DMS53 treated with DMSO at 0.1 percent for 48 hours (cell line): ENCODE measurements at regions not wholly inside any gene's neighbourhood (a gene's known extent, or its start where the extent isn't known, plus 50 kb on each side); places are given as distances from the start of the nearest gene placed in this dataset.

Experiments
- DNase-seq: peaks from one replicate; lab custom pipeline; 2025; ENCODE audit not compliant: unreplicated experiment; lab: John Stamatoyannopoulos, UW

DNA sequence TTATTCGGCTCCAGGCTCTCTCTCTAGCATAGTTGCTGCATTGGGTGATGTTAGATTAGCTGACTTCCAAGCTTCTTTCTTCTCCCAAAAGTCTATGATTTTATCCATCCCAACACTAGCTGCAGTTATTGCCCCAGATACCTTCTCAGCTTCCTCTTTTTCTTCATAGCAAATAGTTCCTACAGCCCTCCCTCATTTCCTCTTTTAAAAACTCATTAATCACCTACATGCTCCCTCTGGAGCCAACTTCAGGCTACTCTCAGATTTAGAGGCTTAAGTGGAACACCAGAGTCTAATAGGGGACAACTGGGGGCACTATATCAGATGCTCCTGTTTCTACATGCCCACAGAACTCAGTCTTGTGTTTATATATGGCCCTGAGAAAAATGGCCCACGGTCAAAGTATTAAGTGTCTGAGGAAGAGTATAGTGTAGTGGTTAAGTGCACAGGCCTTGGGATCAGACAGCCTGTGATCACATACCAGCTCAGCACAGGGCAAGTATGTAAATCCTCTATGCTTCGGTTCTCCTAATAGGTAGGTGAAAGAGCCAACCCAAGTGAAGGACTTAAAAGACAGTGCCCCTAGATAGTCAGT lies 241.9 kb upstream of the SLC14A2 start:
- DNase-seq: no peak

DNA sequence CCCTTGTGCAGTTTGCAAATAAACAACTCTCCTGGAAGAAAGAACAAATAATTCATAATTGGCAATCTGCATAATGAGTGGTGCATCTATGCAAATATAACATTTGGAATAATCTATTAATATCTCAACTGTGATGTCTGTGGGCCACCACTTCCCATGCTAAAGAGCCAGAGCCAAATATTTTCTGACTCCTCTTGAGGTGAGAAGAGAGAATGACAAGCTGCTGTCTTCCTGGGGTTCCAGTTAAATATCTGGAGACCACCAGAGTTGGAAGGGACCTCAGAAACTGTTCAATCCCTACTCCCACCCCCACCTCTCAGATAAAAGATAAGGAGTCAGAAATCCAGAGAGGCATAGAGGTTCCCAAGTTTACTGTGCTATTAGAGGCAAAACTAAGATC lies 241.0 kb upstream of the SLC14A2 start:
- DNase-seq: no peak

DNA sequence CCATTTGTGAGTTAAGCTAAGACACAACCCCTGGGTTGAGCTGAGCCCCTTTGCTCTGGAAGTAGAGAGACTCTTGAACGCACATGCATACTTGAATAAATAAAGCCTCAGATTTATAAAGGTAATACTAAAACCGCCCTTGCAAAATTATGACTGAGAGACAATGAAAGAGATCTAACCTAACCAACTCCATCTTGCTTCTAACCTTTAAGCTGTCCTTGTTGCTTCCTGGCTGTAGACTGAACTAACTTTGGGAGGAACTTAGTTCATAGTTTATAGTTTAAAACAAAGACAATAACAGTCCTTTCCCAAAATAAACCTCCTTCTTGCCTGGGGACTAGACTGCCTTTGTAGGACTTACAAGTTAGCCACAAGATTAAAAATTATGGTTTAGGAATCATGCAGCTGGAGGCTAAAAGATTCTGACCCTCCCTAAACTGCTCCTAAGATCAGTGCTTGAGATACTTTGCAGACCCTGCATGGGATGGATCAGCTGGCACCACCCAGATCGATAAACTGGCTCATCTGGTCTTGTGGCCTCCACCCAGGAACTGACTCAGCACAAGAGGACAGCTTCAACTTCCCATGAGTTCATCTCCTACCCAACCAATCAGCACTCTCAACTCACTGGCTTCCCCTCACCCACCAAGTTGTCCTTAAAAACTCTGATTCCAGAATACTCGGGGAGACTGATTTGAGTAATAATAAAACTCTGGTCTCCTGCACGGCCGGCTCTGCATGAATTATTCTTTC lies 240.2 kb upstream of the SLC14A2 start:
- DNase-seq: no peak

DNA sequence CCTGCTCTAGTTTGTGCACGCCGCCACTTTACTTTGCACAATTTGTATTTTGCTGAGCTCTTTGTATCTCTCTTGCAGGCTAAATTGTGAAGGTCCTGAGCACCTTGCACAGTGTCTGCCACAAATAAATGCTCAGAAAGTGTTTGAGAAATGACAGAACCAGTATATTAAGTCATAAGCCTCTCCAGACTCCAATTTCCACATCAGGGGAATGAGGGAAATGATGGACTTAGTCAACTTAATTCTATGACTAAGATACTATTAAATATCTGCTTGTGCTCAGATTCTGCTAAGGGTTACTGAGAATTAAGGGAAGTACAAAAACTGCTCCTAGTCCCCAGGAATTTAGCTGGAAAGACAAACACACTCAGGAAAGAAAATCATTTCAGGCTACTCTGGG lies 239.1 kb upstream of the SLC14A2 start:
- DNase-seq: no peak

DNA sequence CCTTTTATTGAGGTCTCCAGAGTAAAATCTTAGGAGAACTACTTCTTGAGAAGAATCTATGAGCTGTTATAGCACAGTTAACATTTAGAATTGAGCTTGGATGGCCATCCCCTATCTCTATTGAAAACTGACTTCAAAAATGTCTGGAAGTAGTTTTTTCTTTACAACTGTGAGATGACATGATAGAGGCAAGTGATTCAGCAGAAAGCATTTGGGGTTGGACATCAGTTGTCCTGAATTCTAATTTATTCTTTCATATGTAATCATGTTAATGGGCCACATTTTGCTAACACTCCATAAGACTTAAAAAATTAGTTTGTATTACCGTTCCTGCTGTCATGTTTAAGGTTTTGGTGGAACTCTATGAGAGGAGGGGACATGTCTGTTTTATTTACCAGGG lies 237.0 kb upstream of the SLC14A2 start:
- no peak for DNase-seq

DNA sequence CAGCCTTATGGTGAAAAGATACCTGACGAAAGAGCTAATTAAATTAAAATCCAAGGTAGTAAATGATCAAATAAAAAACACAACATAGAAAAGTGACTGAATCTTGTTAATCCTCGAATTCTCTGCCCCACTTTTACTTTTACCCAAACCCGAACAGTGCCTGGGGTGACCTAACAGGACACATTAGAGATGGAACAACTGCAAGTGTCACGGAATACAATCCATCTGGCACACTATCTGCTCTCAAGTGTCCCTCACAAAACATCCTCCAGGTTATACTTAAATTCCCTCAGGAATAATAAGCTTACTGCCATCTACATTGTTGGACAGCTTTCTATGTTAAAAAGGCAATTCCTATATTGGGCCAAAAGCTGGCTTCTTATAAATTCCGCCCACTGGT lies 236.3 kb upstream of the SLC14A2 start:
- DNase-seq: no peak

DNA sequence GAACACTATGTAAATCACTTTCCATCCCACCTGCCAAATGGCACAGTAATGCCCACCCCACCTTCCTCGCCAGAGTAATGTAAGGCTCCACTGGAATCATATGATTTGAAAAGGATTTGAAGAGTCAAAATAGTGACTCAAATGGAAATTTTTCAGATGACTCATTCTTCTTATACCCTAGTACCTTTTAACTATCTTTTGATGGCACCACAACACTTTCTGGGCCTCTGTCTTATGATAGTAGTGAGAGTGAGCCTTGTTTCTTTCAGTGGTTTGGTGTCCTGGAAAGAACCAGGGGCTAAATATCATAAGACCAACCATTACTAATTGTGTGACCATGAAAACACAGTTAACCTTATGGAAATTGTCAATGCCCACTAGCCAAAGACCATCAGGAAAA lies 235.4 kb upstream of the SLC14A2 start:
- DNase-seq: no peak

DNA sequence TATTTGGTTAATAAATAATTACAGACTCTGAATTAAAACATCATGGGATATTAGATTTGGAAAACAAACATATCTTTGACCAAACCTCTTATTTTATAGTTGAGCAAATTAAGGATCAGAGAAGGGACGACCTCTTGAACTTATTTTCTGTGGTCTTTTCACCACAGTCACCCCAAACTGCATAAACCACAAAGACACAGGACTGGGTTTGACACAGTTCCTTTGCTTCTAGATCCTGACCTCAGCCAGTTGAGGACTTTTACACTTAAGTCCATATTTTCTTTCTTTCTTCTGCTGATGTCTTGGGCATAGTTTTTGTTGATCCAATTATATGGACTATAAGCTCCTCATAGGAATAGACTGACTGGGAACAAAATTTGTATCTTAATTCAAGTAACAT lies 234.0 kb upstream of the SLC14A2 start:
- no peak for DNase-seq

DNA sequence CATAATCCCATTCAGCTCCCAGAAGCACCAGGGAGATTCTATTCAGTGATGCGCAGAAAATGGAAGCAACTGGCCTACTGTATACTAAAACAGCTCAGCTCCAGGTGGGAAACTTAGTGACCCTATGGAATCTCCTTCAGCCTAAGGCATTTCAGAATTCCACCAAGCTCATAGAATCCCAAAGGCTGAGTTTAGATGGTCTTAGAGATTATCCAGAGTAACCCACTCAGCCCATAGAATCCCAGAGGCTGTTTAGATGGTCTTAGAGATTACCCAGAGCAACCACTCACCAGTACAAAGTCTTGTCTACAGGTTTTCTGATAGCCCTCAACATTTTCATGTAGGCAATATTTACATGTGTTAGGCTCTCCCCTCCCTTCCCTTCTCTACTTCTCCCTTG lies 232.0 kb upstream of the SLC14A2 start:
- DNase-seq: no peak

DNA sequence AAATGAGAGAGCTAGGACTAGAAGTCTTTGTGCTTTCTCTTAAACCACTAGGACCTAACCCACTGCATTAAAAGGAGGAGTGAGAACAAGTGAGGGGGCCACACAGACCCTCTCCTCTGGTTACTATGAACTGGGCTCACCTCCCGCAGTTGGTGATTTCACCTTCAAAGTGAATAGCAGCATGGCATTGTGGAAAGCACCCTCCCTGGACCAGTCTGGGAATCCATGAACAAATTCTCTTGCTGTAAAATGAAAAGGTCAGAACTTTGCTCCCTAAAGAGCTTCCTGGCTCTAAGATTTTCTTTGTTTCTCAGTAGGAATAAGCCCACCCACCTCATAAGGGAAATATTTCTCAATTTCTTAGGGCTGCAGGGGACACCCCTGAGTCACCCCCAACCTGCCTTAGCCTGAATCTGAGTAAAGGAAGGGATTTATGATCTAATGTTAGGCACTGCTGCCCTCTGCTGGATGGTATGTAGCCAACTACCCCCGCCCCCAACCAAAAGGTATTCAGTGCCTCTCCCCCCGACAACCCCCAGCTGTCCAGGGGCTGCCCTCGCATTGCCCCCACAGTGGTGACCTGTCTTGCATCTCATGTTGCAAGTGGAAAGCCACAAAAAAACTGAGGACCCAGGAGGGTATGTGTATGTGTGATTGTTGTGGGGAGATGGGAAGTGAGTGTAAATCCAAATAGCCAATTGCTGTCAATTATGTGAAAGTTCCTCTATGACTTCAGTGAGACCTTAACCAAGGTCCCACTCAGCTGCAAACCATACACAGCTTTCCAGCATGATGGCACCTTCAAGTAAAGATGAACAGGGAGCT lies 230.9 kb upstream of the SLC14A2 start:
- peak; percentile 43 for DNase-seq

DNA sequence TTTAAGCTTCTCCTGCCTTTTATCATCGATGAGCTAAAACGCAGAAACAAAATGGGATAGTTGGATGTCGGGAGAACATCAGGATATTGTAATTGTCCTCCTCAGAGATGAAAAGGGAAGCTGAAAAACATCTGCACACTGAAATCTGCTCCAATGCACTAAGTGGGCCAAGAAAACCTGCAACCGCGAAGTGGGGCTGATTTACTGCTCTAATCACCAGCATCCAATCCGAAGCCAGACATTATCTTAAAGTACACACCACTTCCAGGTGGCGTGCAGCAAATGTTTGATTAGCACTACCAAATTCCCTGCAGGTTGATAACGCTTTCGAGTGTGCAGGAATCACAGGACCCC lies 230.3 kb upstream of the SLC14A2 start:
- DNase-seq: no peak

DNA sequence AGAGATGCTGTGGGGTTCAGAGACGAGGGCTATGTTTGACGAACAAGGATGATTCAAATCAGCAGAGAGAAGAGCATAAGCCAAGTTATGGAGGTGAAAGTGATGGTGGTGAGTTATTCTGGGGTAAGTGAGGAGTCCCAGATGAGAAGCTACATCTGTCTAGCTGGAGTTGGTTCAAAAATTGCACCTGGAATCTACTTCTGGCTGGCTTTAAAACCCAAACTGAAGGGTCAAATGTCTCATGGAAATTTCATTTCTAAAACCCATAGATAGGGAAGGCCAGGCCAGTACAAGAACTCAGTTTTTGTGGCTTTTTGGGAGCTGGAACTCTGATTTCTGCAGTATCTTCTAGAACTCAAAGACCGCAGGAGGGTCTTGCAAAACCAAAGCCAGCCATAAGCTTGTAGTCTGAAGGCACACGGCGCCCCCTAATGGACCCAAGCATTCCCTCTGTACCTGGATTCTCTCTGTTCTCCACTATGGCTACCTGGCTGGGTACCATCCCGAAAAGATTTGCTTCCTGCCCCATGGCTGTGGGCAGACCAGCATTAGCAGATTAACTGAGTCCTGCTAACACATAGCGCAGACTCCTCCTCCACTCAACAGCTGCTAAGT lies 229.1 kb upstream of the SLC14A2 start:
- peak; percentile 55 for DNase-seq

DNA sequence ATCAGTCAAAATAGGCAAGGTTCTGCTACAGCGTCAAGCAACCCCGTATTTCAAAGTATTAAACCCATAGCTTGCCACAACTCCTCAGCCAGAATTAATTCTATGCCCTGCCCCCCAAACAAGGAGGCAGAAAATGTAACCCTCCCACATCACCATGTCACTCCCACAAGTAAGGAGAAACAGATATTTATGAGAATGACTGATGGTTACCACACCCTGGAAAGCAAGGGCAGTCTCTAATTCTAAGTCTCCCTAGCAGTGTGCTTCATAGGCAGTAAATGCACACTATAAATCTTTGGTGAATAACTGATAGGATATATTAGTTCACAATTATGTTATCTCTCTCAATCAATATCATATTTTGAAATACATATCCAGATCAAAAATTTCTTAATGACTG lies 228.0 kb upstream of the SLC14A2 start:
- DNase-seq: no peak

DNA sequence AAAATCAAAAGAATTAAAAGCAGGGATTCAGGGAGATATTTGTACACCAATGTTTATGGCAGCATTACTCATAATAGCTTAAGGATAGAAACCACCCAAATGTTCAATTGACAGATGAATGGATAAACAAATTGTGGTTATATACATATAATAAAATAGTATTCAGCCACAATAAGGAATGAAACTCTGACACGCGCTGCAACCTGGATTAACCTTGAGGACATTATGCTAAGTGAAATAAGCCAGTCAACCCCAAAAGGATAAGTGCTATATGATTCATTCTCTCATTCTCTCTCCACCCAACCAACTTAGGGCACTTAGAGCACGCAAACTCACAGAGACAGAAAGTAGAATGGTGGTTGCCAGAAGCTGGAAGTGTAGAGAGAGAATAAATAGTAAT lies 216.8 kb upstream of the SLC14A2 start:
- no peak for DNase-seq

DNA sequence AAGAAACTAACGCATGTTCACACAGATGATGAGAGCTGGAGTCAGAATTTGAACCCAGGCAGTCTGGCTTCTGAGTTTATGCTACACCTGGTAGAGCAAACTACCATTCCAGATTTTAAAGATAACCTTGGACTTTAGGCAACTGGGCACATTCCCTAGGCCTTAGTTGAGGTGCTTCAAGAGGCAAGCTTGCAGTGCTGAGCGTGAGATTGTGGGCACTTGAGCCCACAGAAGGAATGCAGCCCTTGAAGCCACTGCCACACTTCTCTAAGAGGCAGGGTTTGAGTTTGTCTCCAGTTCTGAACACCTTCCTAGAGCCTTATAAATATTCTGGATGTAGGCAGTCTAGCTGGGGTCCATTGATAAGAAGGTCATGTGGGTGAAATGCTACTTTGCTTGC lies 216.1 kb upstream of the SLC14A2 start:
- no peak for DNase-seq

DNA sequence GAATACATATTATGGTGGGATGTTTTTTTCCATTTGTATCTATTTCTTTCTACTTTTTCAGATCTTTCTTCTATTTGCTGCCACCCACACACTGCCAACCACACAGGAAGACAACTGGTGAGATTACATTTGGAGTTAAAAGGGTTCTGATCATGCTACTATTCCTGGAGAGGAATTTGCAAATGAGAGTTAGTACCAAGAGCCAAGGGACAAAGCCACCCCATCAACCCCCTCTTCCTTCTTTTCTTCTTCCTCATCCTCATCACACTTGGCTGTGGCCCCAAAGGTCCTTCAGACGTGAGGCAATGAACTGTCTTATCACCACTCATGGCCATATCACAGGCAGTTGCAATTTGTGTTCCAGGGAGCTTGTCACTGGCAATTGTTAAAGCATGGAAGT lies 215.6 kb upstream of the SLC14A2 start:
- no peak for DNase-seq

DNA sequence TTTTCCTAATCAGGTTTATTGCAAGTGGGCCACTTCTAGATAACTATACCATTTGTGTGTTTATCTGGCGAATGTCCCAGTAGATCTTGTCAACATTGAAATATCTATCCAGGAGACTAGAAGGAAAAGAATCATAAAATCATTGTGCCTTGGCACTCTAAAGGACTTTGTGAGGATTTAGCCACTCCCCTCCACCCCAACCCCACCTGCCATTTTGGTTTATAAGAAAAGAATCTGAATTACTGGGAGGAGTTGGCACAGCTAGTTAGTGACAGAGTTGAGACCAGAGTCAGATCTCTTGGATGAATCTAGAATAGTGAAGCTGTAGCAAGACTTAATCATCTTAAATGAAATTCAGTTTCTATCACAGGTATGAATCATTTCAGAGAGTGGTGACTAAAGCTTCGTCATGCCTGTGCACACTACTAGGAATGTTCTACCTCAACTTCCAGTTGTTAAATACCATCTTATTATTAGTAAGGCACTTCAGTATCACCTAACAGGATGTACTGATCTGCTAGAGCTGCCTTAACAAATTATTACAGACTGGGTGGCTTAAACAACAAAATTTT lies 212.7 kb upstream of the SLC14A2 start:
- DNase-seq: no peak

DNA sequence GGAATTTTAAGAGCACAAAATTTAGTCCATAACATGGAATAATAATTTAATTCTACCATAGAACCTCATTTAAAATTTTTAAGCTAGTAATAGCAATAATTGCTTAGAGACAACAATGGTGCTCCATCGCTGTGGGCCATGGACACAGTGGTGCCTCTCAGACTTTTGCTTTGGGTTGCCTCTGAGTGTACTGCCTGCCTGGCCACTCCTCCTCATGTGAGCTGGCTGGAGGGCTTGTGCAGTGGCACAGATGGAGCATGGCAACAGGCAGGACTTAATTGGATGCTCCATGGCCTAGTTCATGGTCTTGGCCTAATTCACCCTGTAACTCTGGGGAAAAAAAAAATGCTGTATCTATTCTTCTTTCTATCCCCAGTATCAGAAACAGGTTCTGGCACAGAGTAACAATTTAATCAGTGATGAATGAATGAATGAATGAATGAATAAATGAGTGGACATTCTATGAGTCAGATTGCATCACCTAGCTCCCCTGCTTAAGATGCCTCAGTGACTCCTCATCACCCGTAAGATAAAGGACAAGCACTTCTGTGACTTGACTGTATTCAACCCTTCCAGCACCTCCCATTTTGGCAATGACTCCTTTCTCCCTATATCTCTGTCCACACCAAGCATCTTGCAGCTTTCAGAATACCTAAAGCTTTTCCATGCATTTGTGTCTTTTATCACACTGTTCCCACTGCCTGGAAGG lies 211.8 kb upstream of the SLC14A2 start:
- no peak for DNase-seq

DNA sequence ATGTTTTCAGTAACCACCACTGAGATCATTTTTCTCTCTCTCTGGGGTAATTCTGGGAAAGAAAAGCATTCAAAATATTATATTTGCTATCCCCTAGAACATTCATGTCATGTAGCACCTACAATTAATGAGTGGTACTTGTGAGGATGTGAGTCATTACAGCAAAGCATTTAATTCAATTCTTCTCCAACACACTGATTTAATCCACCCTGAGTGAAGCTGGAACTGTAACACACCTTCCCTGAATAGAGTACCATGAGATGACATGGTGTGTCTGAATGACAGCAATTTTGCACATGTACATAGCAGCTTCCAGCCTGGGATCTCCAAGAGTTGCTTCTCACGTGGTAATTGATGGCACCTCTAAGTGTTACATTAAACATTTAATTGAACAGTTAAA lies 207.1 kb upstream of the SLC14A2 start:
- no peak for DNase-seq

DNA sequence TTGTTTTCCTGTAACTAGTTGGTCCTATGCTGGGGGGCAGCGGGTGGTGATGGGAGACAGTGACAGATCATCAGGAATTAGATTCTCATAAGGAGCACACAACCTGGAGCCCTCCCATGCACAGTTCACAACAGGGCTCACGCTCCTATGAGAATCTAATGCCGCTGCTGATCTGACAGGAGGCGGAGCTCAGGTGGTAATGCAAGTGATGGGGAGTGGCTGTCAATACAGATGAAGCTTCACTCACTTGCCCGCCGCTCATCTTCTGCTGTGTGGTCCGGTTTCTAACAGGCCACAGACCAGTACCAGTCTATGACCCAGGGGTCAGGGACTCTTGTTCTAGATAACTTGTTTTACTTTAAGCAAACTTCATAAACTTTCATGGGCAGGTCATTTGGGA lies 205.3 kb upstream of the SLC14A2 start:
- DNase-seq: no peak

DNA sequence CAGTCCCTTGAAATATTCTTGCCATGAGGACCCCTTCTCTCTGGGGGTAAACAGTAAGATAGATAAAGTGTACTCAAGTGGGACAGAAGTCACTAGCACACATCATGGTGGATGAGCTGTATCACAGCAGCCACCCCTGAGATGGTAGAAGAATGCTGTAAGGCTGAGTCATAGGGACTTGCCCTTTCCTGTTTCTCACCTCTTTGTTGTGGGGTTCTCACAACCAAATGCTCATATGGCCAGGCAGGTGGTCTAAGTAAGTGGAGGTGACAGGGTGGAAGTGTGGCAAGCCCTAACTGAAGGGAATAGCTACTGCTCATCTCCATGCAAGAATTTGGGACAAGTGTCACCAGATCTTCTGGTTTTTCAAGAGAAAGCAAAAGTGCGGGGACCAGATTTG lies 202.7 kb upstream of the SLC14A2 start:
- no peak for DNase-seq
